Naive thymus-derived CD4-positive, alpha-beta T cell (primary cell): ENCODE measurements at regions not wholly inside any gene's neighbourhood (a gene's known extent, or its start where the extent isn't known, plus 50 kb on each side); places are given as distances from the start of the nearest gene placed in this dataset.

Experiments used
- ATAC-seq: fragments of 150-1000 bp; cut with Tn5 transposase; 2 replicates; pipeline ENCODE4 v1.10.0; 2021; ENCODE audit warnings: mild to moderate bottlenecking, moderate library complexity
- CTCF ChIA-PET: fragments of 350-600 bp; sonication (Branson Sonifier 250); formaldehyde crosslinking; loops from one replicate; lab custom pipeline; 2021; ENCODE audit warnings: antibody characterized with exemption; lab: Charles Lee
- POLR2A ChIA-PET: fragments of 350-600 bp; sonication (Branson Sonifier 250); formaldehyde crosslinking; loops from one replicate; lab custom pipeline; 2021; ENCODE audit warnings: antibody characterized with exemption, inconsistent platforms; lab: Charles Lee
- DNase-seq, 9 donors: peaks; one replicate each; pipeline versions ENCODE4 v3.0.0 to v3.0.0-alpha.2; 2020 to 2022; ENCODE audit warnings: mixed read lengths in 1 of 9
- H3K27ac ChIP-seq: one replicate; pipeline ENCODE4 v1.7.0; 2013; ENCODE audit warnings: mild to moderate bottlenecking, low read depth, low read length, moderate library complexity
- H3K27me3 ChIP-seq, 2 donors: one replicate each; pipeline ENCODE4 v1.7.0; 2013; ENCODE audit warnings: low read length in 2 of 2, mild to moderate bottlenecking in 2 of 2, moderate library complexity in 2 of 2; ENCODE audit not compliant: control insufficient read depth in 2 of 2, insufficient read depth in 2 of 2
- H3K36me3 ChIP-seq, 3 experiments: 1 replicate in 2 of 3; 2 replicates in 1 of 3; pipeline ENCODE4 v1.7.0; 2013; ENCODE audit warnings: low read length in 3 of 3, mild to moderate bottlenecking in 3 of 3, moderate library complexity in 1 of 3; ENCODE audit not compliant: insufficient read depth in 3 of 3, control insufficient read depth in 2 of 3
- H3K4me1 ChIP-seq, 2 donors: one replicate each; pipeline ENCODE4 v1.7.0; 2013; ENCODE audit warnings: low read length in 2 of 2, mild to moderate bottlenecking in 2 of 2, moderate library complexity in 1 of 2; ENCODE audit not compliant: control insufficient read depth in 2 of 2, insufficient read depth in 2 of 2
- H3K4me3 ChIP-seq: 2 replicates; pipeline ENCODE4 v1.7.0; 2013; ENCODE audit warnings: mild to moderate bottlenecking, low read length
- H3K9me3 ChIP-seq, 3 experiments: 1 replicate in 2 of 3; 2 replicates in 1 of 3; pipeline ENCODE4 v1.7.0; 2013; ENCODE audit warnings: low read length in 3 of 3; ENCODE audit not compliant: control insufficient read depth in 2 of 3
- H3K27ac Mint-ChIP-seq, 9 donors: one replicate each; pipeline ENCODE4 v1.8.0; 2020 to 2022; ENCODE audit warnings: mixed read lengths in 9 of 9, mild to moderate bottlenecking in 8 of 9, moderate library complexity in 5 of 9, inconsistent platforms in 2 of 9
- H3K27me3 Mint-ChIP-seq, 5 donors: one replicate each; pipeline ENCODE4 v1.8.0; 2021 to 2022; ENCODE audit warnings: mixed read lengths in 5 of 5, mild to moderate bottlenecking in 1 of 5
- H3K36me3 Mint-ChIP-seq, 5 donors: one replicate each; pipeline ENCODE4 v1.8.0; 2020 to 2022; ENCODE audit warnings: mixed read lengths in 5 of 5, mild to moderate bottlenecking in 3 of 5, inconsistent platforms in 1 of 5
- H3K4me1 Mint-ChIP-seq, 7 donors: one replicate each; pipeline ENCODE4 v1.8.0; 2020 to 2022; ENCODE audit warnings: mixed read lengths in 7 of 7, mild to moderate bottlenecking in 3 of 7, inconsistent platforms in 1 of 7
- H3K4me3 Mint-ChIP-seq, 10 donors: one replicate each; pipeline ENCODE4 v1.8.0; 2020 to 2022; ENCODE audit warnings: mild to moderate bottlenecking in 10 of 10, mixed read lengths in 10 of 10, moderate library complexity in 6 of 10, inconsistent platforms in 2 of 10
- H3K9me3 Mint-ChIP-seq, 11 donors: one replicate each; pipeline ENCODE4 v1.8.0; 2020 to 2022; ENCODE audit warnings: mixed read lengths in 11 of 11, mild to moderate bottlenecking in 4 of 11, inconsistent platforms in 1 of 11, moderate library complexity in 1 of 11
- intact Hi-C, 2 donors: fragments of 100-400 bp; cut with micrococcal nuclease; formaldehyde crosslinking; loops; one replicate each; pipeline ENCODE4 v1.15.1; 2023

DNA sequence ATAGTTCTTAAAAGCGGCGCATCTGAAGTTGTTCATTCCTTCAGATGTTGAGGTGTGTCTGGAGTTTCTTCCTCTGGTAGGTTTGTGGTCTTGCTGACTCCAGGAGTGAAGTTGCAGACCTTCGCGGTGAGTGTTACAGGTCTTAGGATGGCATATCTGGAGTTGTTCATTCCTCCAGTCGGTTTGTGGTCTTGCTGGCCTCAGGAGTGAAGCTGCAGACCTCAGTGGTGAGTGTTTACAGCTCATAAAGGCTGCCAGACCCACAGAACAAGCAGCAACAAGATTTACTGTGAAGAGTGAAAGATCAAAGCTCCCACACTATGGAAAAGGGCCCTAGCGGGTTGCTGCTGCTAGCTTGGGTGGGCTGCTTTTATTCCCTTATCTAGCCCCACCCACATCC, 201.7 kb upstream of the PDGFD start:
- Histone ChIP-seq H3K4me3 (no peak overlapping the region), H3K4me1 (no peaks in the 10 kb centered on the region), H3K27ac (no peak overlapping the region), H3K9me3 (no peaks in the 10 kb centered on the region), H3K27me3 (no peaks in the 10 kb centered on the region), H3K36me3 (no peaks in the 10 kb centered on the region)
- H3K4me1 Mint-ChIP-seq, result no peaks in the 10 kb centered on the region
- no peak for ATAC-seq
- H3K9me3 Mint-ChIP-seq, result peaks cover 0 to 5% (median 0%) of the 10 kb centered on the region in 11 donors
- CTCF ChIA-PET, result no interaction called here
- peaks cover 0 to 4% (median 0%) of the 10 kb centered on the region in 5 donors for H3K36me3 Mint-ChIP-seq
- no peak overlapping the region for H3K27ac Mint-ChIP-seq
- H3K27me3 Mint-ChIP-seq, result peaks cover 0 to 25% (median 14%) of the 10 kb centered on the region in 5 donors
- DNase-seq, result no peak
- POLR2A ChIA-PET, result no interaction called here
- no peak overlapping the region for H3K4me3 Mint-ChIP-seq
- intact Hi-C loops, result no loop called here

DNA sequence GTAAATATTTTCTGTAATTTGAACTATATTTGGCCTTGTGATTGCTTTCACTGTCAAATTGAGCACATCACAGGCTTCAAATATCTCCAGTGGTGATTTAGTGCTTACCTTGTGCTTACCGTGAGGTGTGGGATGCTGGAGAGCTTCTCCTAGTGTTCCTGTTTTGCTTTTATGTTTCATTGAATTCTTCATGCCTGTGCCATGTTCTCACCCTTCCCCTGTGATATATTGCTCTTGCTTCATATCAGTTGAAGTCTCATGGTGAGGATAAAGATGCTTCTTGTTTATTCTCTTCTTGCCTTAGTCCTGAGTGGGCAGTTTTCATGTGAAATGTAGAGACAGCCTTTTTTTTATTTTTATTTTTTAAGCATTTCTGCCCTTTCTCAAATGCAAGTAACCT, 198.0 kb upstream of the PDGFD start:
- DNase-seq (no peak), ATAC-seq (no peak)
- H3K4me1 ChIP-seq, result no peaks in the 10 kb centered on the region
- H3K4me3 ChIP-seq, result no peak overlapping the region
- Mint-ChIP-seq H3K36me3 (peaks cover 0 to 4% (median 0%) of the 10 kb centered on the region in 5 donors), H3K4me3 (no peak overlapping the region), H3K27ac (no peak overlapping the region), H3K4me1 (no peaks in the 10 kb centered on the region), H3K9me3 (peaks cover 0 to 5% (median 0%) of the 10 kb centered on the region in 11 donors), H3K27me3 (peaks cover 0 to 16% (median 10%) of the 10 kb centered on the region in 5 donors)
- intact Hi-C loops, result no loop called here
- CTCF ChIA-PET, result no interaction called here
- no peaks in the 10 kb centered on the region for H3K36me3 ChIP-seq
- POLR2A ChIA-PET, result no interaction called here
- no peaks in the 10 kb centered on the region for H3K9me3 ChIP-seq
- no peak overlapping the region for H3K27ac ChIP-seq
- no peaks in the 10 kb centered on the region for H3K27me3 ChIP-seq

DNA sequence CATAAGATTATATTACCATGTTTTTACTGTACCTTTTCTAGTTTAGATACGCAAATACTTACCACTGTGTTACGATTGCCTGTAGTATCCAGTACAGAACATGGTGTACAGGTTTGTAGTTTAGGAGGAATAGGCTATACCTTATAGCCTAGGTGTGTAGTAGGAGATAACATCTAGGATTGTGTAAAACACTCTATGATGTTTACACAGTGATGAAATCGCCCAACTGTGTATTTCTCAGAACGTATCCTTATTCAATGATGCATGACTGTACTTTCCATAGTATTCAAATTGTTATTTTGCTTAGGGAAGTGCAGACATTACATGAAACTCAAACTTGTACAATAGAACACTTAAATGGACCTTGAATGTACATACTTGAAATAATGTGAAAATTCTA, 188.1 kb upstream of the PDGFD start:
- CTCF ChIA-PET, result no interaction called here
- DNase-seq, result no peak
- no peak for ATAC-seq
- Histone ChIP-seq H3K27me3 (no peaks in the 10 kb centered on the region), H3K27ac (no peak overlapping the region), H3K4me3 (no peak overlapping the region), H3K4me1 (no peaks in the 10 kb centered on the region), H3K9me3 (no peaks in the 10 kb centered on the region), H3K36me3 (no peaks in the 10 kb centered on the region)
- H3K27me3 Mint-ChIP-seq, result peaks cover 0 to 4% (median 0%) of the 10 kb centered on the region in 5 donors
- no peaks in the 10 kb centered on the region for H3K4me1 Mint-ChIP-seq
- no peak overlapping the region for H3K27ac Mint-ChIP-seq
- no peaks in the 10 kb centered on the region for H3K36me3 Mint-ChIP-seq
- no peak overlapping the region for H3K4me3 Mint-ChIP-seq
- H3K9me3 Mint-ChIP-seq, result peaks cover 5 to 16% (median 8%) of the 10 kb centered on the region in 11 donors
- POLR2A ChIA-PET, result no interaction called here
- intact Hi-C loops, result no loop called here

DNA sequence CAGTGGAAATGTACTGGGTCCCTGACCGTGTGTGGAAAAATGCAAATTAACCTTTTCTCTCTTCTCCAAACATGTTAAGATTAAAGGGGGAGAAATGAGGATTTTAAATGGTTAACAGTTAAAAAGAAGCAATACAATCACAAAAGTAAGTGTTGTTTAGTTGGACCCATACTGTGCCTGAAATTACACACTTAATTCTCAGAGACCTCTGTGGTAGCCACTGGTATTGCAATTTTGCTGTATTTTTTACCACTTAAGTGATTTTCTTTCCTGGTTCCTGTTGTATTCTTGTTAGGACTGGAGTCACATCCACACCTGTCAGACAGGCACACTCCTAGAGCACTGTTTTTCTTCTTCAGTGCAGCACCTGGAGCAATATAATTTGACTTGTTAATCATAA, 179.6 kb upstream of the PDGFD start:
- POLR2A ChIA-PET, result no interaction called here

GRCh38 chr11:104340590-104340989, 176.6 kb upstream of the PDGFD start:
- no peaks in the 10 kb centered on the region for H3K36me3 Mint-ChIP-seq
- no peak overlapping the region for H3K4me3 Mint-ChIP-seq
- Histone ChIP-seq H3K9me3 (no peaks in the 10 kb centered on the region), H3K27ac (no peak overlapping the region), H3K4me3 (no peak overlapping the region), H3K4me1 (no peaks in the 10 kb centered on the region), H3K27me3 (no peaks in the 10 kb centered on the region), H3K36me3 (no peaks in the 10 kb centered on the region)
- DNase-seq (no peak), ATAC-seq (no peak)
- H3K9me3 Mint-ChIP-seq, result peaks cover 0 to 5% (median 0%) of the 10 kb centered on the region in 11 donors
- CTCF ChIA-PET, result no interaction called here
- POLR2A ChIA-PET, result no interaction called here
- no peak overlapping the region for H3K27ac Mint-ChIP-seq
- no peaks in the 10 kb centered on the region for H3K4me1 Mint-ChIP-seq
- intact Hi-C loops, result no loop called here
- H3K27me3 Mint-ChIP-seq, result peaks cover 0 to 4% (median 0%) of the 10 kb centered on the region in 5 donors

More for the DNA sequence above, 179.6 kb upstream of the PDGFD start:
- Mint-ChIP-seq H3K4me3 (no peak overlapping the region), H3K27me3 (peaks cover 0 to 6% (median 0%) of the 10 kb centered on the region in 5 donors), H3K27ac (no peak overlapping the region), H3K9me3 (peaks cover 0 to 5% (median 0%) of the 10 kb centered on the region in 11 donors), H3K36me3 (no peaks in the 10 kb centered on the region), H3K4me1 (no peaks in the 10 kb centered on the region)
- Histone ChIP-seq H3K4me3 (no peak overlapping the region), H3K4me1 (no peaks in the 10 kb centered on the region), H3K27ac (no peak overlapping the region), H3K27me3 (no peaks in the 10 kb centered on the region), H3K9me3 (no peaks in the 10 kb centered on the region), H3K36me3 (no peaks in the 10 kb centered on the region)
- ATAC-seq (no peak), DNase-seq (no peak)
- CTCF ChIA-PET, result no interaction called here
- intact Hi-C loops, result no loop called here

- POLR2A ChIA-PET, result interaction anchor here (0.6 kb wide), 1 partner anchor 1065 kb away, joined by 3 read pairs; no protein-coding TSS in a partner anchor
- Mint-ChIP-seq H3K27me3 (peaks cover 0 to 3% (median 0%) of the 10 kb centered on the region in 5 donors), H3K9me3 (peaks cover 0 to 4% (median 0%) of the 10 kb centered on the region in 11 donors), H3K4me1 (no peaks in the 10 kb centered on the region), H3K36me3 (no peaks in the 10 kb centered on the region), H3K27ac (no peak overlapping the region), H3K4me3 (no peak overlapping the region)
- Histone ChIP-seq H3K4me1 (no peaks in the 10 kb centered on the region), H3K36me3 (no peaks in the 10 kb centered on the region), H3K27me3 (no peaks in the 10 kb centered on the region), H3K9me3 (no peaks in the 10 kb centered on the region), H3K4me3 (no peak overlapping the region), H3K27ac (no peak overlapping the region)
- intact Hi-C loops, result no loop called here
- ATAC-seq (no peak), DNase-seq (no peak)
- CTCF ChIA-PET, result no interaction called here
Measured at GRCh38 chr11:104339380-104339831, 175.5 kb upstream of the PDGFD start.

GRCh38 chr11:104338186-104338585, 174.2 kb upstream of the PDGFD start:
- no peaks in the 10 kb centered on the region for H3K36me3 ChIP-seq
- ChIA-PET CTCF (interaction anchor here (1.0 kb wide), 1 partner anchor 9 kb away, joined by 3 read pairs; no protein-coding TSS in a partner anchor), POLR2A (no interaction called here)
- no peak for DNase-seq
- intact Hi-C loops, result no loop called here
- Mint-ChIP-seq H3K9me3 (peaks cover 0 to 4% (median 0%) of the 10 kb centered on the region in 11 donors), H3K27ac (no peak overlapping the region), H3K4me3 (no peak overlapping the region), H3K27me3 (peaks cover 0 to 10% (median 0%) of the 10 kb centered on the region in 5 donors), H3K36me3 (no peaks in the 10 kb centered on the region), H3K4me1 (no peaks in the 10 kb centered on the region)
- no peaks in the 10 kb centered on the region for H3K9me3 ChIP-seq
- H3K27me3 ChIP-seq, result no peaks in the 10 kb centered on the region
- no peak for ATAC-seq
- no peak overlapping the region for H3K27ac ChIP-seq
- H3K4me1 ChIP-seq, result no peaks in the 10 kb centered on the region
- H3K4me3 ChIP-seq, result no peak overlapping the region
